ENCODE measurements at regions not wholly inside any gene's neighbourhood (a gene's known extent, or its start where the extent isn't known, plus 50 kb on each side); places are given as distances from the start of the nearest gene placed in this dataset.

DNA sequence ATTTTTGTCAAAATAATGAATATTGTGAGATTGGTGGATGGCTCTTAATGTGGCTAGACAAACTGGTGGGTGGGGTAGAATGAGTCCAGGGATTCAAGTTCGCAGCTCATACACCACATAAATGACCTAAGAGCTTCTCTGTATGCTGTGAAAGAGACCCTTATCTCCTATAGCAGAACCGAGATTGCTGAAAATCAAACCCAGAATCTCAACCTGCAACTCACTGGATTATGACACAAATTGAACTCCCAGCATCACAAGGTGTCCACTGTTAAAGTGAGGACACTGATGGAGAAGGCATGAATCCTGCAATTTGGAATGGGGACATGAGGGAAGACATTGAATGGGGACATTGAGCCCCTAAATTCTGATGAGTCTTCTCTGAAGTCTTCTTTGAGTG is 51.3 kb upstream of the CNKSR3 start:
- DNase-seq: no peak

DNA sequence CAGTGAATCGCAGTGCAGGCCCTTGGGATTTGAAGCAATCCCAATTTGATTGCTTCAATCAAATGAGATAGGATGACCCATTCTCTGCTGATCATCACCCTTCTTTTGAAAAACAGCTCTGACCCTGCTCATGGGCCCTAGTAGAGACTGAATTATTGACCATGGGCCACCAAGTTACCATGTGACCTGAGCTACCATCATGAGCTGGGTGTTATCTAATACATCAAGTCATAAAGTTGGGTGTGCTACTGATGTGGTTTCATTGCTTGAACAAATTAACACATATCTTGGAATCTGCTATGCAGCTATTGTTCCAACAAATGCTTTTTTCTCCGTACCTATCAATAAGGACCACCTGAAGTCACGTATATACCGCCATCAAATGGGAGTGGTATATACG is 54.8 kb upstream of the CNKSR3 start:
- no peak for DNase-seq

DNA sequence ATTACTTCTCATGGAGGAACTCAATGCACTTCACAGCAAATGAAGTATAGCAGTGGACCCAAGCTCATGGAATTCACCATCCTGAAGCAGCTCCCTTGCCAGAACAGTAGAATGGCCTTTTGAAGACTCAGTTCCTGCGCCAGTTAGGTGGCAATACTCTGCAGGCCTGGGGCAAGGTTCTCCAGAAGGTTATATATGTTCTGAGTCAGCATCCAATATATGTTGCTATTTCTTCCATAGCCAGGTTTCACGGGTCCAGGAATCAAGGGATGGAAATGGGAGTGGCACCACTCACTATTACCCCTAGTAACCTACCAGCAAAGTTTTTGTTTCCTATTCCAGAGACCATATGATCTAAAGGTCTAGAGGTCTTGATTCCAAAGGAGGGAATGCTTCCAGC is 56.4 kb upstream of the CNKSR3 start:
- DNase-seq: no peak

DNA sequence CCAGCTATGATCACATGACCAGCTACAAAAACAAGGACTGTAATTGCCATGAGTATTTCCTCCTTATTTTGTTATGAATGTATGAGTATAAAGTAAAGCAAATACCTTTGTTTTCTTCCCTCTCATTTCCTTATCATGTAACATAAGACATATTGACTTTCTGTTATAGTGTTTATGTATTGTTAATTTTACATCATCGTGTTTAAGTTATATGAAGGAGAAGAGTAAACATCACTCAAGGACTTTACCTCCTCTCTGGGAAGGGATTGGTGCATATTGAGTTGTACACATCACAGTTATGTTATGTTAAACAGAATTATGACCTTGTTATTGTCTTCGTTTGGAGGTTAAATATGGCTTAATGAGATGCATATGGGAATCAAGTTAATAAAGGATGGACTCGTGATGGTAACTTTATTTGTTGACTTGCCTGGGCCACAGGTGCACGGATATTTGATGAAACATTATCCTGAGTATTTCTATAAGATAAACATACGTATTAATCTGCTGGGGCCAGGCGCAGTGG is 57.3 kb upstream of the CNKSR3 start:
- DNase-seq: no peak

DNA sequence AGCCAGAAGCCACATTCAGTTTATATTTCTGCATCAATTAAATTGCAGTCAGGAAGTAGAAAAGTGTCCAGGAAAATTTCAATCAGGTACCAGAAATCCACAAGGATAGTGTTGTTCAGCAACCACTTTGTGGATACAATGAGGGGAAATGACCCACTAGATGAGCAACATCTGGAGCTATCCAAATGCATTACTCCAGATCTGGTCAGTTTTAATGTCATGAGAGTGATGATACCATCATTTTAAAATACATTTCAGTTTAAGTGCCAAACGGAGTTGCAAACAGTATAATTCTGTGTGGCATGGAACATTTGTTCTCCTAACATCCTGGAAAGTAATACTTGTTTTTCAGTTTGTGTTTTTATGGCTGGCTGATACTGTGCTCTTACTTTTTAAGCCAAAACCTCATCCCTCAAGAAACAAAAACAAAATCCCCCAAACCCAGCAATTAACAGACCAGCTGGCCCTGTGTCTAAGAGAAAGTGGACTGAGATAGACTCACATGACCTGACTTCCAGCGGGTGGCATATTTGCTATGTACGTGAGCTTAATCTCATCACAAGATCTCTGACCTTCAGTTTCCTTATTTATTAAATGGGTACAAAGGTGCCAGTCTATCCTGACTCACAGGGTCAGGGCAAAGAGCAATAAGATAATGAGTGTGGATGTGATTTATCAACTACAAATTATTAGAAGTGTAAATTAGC is 58.8 kb upstream of the CNKSR3 start:
- DNase-seq: no peak

DNA sequence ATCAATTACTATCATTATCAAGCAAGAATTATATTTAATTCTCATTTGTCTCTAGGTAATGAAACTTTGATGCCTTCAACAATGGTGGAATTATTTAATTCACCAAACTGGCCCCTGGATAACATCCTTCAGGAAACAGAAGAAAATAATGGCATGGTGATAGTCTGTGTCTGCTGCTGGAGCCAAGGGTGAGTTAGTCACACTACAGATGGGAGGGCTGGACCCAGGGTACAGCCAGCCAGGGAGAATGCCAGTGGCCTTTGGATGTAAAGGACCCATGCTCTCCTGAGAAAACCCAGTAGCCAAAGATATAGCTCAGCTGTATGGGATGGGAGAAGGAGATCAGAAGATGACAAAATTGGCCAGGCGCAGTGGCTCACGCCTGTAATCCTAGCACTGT is 60.0 kb upstream of the CNKSR3 start:
- DNase-seq: no peak

DNA sequence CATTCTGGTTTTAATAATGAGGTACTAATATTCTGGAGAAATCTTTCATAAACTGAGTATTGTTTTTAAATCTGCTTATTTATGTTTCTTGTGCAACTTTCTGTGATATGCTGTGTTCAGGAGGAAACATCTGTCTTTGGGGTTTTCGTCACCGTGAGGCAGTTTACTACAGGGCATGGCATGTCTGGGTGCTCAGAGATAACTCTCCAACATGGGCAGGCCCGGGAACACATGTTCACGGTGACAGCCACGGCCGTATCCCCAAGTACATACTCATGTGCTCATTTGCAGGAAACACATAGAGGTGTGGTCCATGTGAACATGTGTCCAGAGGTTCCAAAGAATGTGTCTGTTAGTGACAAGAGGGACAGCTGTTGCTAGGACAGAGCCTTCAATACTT is 62.1 kb upstream of the CNKSR3 start:
- DNase-seq: no peak

DNA sequence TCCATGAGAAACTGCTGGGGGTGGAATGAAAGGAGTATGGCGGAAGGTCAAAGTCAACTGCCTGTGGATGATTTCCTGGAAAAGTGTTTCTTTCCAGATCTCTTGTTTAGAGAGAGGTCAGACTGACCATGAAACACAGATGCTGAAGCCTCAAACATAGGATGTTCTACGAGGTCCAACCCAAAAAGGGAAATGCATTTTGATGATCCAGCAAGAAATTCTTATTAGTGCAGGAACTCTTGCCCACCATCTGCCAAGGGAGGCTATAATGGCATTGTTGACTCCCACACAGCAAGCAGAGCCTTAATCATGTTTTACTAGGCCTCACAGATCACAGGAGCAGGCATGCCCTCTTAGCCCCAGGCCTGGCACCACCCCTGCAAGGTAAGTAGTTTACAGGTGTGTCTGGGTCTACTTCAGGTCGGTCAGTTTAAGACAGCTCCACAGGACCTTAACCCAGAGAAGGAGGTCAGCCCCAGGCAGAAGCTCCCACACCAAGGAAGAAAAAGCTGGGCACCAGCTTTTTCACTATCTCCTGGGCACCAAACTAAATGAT is 67.6 kb upstream of the CNKSR3 start:
- DNase-seq: no peak

DNA sequence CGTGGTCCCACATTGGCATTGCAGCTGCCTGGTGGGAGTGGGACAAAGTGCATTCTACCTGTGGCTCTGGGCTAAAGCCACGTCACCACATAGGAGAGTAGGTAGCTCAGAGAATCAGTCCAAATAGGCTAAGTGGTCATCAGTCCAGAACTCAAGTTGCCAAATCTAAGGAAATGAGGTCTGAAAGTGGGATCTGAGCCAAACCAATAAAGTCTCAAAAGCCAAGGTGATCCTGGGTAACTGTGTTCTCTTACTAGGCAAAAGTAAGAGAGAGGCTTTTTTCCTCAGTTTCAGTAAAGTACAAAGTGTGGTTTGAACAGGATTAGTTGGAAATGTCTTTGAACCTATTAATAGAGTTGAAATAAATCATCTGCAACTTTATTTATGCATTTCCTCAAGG is 68.6 kb upstream of the CNKSR3 start:
- no peak for DNase-seq

DNA sequence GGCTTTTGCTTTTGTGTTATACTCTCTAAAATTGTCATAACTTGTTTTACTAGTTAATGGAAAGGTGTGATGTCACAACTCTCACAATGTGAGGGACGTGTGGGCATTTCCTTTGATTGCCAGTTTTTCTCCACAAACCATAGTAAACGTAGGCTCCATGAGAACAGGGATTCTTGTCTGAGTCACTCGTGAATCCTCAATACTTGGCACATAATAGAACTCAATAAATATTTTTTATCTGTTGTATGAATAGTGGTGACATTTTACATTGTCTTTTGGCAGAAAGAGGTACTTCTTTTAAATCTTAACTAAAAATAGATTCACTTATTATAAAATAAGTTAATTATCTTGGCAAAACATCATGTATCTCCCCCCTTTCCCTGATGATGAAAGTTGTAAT is 69.0 kb upstream of the CNKSR3 start:
- DNase-seq: no peak

DNA sequence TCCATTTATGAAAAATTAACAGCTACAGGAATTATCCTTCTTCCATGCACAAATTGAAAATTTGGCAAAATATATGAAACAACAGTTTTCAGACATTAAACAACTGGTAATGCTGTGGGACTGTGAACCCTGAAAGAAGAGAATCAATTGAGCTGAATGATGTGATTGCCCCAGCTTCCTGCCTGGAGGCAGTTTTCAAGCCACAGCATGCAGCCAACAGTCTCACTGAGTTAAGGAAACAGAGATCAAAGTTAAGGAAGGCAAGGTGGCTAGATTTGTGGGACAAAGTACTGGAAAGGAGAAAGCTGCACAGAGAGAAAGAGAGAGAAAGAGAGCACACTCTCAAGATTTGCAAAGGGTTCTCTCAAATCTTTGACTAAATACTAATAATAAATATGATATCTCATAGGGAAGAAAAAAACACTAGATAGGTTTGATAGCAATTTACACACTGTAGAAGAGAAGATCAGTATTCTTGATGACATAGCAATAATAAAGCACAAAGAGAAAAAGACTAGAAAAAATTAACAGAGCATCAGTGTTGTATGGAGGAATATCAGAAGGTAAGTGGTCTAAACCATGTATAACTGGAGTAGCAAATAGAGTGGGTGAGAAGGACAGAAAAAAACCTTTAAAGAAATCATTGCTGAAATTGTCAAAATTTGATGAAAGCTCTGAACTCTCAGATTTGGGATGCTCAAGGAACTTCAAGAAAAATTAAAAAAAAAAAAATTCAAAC is 70.1 kb upstream of the CNKSR3 start:
- no peak for DNase-seq

DNA sequence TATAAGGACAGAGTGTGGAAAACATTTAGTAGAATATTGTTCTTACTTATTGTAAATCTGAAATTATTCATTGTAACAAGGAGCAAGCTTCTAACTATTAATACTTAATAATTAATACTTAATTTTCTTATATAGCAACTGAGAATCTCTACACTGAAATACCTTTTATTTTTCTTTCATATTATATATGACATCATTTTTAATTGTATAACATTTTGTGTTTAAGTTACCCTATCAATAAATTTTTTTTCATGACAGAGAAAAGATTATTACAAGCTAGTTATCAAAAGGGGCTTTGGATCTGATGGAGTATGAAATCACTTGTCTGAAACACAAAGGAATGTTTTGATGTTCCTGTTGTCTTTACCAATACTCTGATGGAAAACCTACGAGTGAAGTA is 72.2 kb upstream of the CNKSR3 start:
- DNase-seq: no peak

DNA sequence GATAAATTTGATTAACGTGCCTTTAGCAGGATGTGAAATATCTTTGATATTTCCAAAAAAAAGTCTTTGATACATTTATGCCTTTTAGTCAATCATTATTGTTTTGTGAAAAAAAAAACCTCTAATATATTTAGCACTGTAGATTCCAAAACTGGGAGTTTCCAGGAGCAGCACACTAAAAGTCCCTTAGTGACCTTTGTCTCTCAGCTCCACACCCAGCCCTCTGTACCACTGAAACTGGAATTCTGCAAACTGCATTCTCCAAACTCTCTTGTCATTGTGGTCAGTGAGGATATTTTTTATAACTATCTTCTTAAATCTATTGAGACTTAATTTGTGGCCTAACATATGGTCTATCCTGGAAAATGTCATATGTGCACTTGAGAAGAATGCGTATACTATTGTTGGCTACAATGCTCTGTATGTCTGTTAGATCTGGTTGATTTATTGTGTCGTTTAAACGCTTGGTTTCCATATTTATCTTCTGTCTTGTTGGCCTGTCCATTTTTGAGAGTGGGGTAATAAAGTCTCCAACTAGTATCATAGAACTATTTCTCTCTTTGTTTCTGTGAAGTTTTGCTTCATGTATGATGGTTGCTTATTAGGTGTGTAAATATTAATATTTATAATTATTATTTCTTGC is 73.2 kb upstream of the CNKSR3 start:
- DNase-seq: no peak

DNA sequence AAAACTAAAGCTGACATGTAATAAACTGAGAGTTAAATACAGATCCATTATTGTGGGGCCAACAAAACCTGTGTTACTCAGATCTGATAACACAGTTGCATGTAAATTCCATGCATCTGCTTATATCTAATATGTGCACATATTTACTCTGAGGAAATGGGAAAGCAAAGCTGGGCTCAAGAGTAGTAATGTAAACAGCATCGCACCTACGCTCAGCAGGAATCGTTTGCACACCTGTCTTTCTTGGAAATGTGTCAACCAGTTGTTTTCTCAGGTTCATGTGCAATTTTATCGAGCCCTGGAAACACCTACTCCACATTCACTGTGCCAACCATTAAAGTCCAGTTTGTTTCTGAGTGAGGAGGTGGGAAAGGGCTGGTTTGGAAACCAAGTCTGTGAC is 80.3 kb upstream of the CNKSR3 start:
- DNase-seq: no peak

DNA sequence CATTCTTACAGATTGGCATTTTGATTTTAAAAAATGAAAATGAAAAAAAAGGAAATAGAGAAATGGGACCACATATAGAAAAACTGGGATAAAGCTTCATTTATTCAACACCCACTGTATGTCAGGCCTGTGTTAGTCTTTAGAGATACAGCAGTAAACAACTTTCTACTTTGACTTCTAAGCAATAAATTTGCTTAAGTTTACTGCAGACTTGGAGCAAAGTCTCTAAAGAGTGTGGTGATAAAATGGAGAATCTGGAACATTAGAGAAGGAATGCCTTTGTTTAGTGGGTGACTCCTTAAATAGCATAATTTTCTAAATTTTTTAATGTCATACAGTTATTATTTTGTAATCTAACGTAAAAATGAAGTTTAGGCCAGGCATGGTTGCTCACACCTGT is 80.7 kb upstream of the CNKSR3 start:
- no peak for DNase-seq

DNA sequence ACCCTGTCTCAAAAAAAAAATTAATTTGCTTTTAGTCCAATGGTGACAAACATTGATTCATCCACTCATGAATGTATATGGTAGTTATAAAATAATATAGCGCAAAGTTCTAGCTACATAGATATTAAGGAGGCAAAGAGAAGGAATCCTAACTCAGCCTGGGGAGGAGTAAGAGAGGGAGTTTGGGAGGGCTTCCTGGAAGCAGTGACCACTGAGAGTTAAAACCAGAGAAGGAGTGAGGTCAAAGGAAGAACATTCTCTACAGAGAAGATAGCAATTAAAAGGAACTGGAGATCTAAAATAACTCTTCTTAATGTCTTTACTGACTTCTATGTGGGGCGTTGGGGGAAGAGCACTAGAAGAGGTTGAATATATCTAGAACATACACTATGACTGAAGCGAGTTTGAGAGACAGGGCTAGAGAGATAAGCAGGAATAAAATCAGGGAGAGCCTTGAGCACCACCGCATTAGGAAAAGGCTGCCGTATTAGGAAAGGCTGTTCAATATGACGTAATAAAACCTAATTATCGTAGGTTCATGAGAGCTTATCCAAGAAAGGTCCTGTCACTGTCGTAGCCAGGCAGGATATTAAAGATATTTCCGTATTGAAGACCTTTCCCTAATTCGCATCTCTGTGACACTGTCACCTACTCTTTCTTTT is 81.8 kb upstream of the CNKSR3 start:
- DNase-seq: no peak

DNA sequence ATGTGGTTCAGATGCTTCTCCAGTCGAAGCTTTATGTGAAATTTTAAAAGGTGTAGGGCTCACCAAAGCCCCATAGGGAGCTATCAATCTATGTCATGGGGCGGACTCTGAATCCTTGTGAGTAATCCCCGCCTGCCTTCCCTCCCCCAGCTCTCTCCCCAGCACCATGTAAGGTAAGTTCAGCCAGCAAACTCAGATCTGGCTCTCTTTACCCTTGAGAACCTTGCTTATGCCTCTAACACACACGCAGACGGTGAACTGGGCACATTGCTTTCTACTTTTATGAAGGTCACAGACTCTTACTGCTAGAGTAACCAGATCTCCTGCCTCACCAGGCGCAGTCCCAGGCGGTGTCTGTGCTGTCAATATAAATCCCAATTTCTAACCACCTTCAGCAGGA is 82.6 kb upstream of the CNKSR3 start:
- no peak for DNase-seq

DNA sequence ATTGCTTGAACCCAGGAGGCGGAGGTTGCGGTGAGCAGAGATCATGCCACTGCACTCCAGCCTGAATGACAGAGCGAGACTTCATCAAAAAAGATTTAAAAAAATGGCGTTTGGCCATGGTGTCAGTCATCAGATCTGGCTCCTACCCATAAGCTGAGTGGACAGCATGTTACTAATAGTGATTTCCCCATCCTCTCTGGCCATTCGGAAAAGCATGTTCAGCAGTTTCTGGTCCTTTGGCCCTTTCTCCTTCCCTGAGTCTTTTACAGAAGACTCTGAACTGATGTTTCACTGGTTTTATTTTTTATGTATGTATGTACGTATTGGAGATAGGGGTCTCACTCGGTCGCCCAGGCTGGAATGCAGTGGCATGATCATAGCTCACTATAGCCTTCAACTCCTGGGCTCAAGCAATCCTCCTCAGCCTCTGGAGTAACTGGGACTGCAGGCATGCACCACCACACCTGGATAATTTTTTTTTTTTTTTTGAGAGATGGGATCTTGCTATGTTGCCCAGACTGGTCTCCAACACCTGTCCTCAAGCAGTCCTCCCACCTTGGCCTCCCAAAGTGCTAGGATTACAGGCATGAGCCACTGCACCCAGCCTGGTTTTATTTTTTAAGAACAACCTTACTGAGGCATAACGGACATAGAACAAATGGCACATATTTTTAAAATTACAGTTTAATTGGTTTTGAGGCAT is 84.2 kb upstream of the CNKSR3 start:
- no peak for DNase-seq

DNA sequence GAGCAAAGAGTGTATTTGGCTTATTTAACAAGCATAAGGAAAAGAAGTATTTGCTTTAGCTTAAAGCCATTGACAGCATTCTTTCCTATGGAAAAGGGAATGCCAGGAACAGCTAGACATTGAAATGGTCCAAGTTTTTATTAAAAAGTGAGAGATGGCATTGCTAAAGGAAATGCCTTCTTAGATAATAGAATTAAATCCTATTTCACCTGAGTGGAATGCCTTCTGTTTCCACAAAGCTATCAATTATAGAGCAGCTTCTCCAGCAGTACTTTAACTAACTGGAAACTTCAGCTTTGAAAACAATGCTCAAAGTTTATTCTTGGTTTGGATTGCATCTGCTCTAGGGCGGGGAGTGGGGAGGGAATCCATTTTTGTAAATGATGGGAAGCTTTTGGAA is 85.1 kb upstream of the CNKSR3 start:
- no peak for DNase-seq

DNA sequence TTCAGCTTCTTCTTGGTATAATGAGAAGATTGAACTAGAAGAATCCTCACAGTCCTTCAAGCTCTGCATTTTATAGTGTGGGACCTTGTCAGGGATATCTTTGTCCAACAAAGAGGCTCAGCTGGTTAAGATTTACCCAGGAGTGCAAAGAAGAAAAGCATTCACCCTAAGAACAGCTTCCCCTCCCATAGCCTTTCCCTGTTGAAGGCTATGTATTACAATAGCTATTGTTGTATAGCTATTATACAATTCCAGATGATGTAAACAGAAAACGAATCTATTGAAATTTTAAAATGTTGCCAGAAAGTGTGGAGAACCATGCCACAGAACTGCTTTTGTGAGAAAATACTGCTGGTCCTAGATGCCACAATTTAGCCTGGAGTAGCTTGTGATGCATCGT is 85.5 kb upstream of the CNKSR3 start:
- DNase-seq: no peak

DNA sequence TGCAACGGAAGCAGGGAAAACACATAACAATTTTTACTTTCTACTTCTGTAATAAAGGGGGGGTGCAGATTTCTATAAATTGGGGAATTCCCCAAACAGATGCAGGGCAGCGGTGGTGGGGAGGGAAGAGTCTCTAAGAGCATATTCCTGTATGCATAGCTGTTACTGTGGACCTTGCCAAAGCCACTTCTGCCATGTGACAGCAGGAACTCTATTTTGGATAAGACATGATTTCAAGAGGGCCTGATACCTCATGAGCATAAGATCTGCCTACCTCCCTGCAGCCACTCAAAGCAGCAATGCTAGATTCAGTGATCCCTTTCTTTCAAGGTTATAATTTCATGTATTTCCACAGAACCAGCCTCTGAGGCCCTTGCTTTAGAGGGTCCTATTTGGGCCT is 86.2 kb upstream of the CNKSR3 start:
- DNase-seq: no peak

DNA sequence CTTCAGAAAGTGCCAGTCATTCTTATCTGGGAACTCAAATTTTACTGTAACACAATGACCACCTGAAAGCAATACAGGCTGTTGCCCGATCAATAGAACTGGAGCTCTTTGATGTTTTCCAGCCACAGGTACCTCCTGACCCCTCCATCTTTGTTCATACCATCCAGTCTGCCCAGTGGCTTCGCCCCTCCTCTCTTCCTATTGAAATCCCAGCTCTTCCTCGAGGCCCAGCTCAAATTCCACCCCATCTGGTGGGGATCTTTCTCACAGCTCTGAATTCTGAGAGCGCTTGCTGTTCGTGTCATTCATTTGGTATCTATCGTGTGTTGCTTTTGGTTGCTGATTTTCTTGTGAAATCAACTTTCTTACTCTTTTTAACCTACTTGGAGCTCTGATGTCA is 87.9 kb upstream of the CNKSR3 start:
- no peak for DNase-seq

DNA sequence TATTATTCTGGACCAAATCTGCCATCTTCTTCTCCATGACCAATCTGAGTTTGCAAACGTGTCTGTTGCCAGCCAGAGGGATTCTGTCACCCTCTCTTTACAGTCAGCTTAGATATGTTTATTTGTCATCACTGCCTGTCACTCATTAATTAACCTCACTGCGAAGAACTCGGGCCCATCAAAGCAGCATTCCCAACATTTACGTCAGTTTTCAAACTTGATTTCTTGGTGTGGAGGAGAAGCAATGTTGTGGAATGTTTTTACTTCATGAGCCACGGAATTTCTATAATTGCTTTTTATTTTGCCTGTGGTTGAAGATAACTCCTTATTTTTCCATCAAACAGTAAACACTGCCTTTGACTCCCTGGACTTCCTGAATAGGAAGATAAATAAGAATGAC is 91.8 kb upstream of the CNKSR3 start:
- no peak for DNase-seq

Data from activated CD4-positive, alpha-beta T cell treated with anti-CD3 and anti-CD28 coated beads for 4 hours (primary cell).